GM23338 (cell line): ENCODE measurements at regions not wholly inside any gene's neighbourhood (a gene's known extent, or its start where the extent isn't known, plus 50 kb on each side); places are given as distances from the start of the nearest gene placed in this dataset.

Experiments used
- ATAC-seq: fragments of 200-7000 bp; cut with Tn5 transposase; 3 replicates; pipeline ENCODE4 v1.9.1; 2020
- DNase-seq: peaks from one replicate; pipeline ENCODE4 v3.0.0-alpha.2; 2015; ENCODE audit warnings: low spot score
- H2AFZ ChIP-seq: fragments of 200-600 bp; sonication (generic); 2 replicates; pipeline ENCODE4 v1.8.0; 2016; ENCODE audit warnings: antibody characterized with exemption, mild to moderate bottlenecking, moderate library complexity
- H3F3A ChIP-seq: fragments of 200-600 bp; sonication (generic); replicated peaks from 2 replicates; pipeline ENCODE4 v1.8.0; 2017; ENCODE audit warnings: antibody characterized with exemption, mixed run types, low read depth
- H3K27ac ChIP-seq: fragments of 200-600 bp; sonication (generic); 2 replicates; pipeline ENCODE4 v1.6.1; 2016; ENCODE audit warnings: low read depth
- H3K27me3 ChIP-seq: fragments of 200-600 bp; sonication (generic); 2 replicates; pipeline ENCODE4 v1.8.0; 2016; ENCODE audit warnings: mild to moderate bottlenecking, mixed run types, moderate library complexity; ENCODE audit not compliant: insufficient read depth
- H3K36me3 ChIP-seq: fragments of 200-600 bp; sonication (generic); 2 replicates; pipeline ENCODE4 v1.8.0; 2016; ENCODE audit warnings: mild to moderate bottlenecking; ENCODE audit not compliant: insufficient read depth
- H3K4me1 ChIP-seq: fragments of 200-600 bp; sonication (generic); 2 replicates; pipeline ENCODE4 v1.8.0; 2016; ENCODE audit warnings: mild to moderate bottlenecking, moderate library complexity; ENCODE audit not compliant: insufficient read depth
- H3K4me2 ChIP-seq: fragments of 200-600 bp; sonication (generic); 2 replicates; pipeline ENCODE4 v1.7.1; 2017; ENCODE audit warnings: mixed run types
- H3K4me3 ChIP-seq: fragments of 200-600 bp; sonication (generic); 2 replicates; pipeline ENCODE4 v1.6.1; 2016; ENCODE audit warnings: mixed run types
- H3K79me2 ChIP-seq: fragments of 200-600 bp; sonication (generic); replicated peaks from 2 replicates; pipeline ENCODE4 v1.8.0; 2017; ENCODE audit warnings: mild to moderate bottlenecking; ENCODE audit not compliant: insufficient read depth
- H3K9me2 ChIP-seq: fragments of 200-600 bp; sonication (generic); 2 replicates; pipeline ENCODE4 v1.8.0; 2017; ENCODE audit not compliant: insufficient read depth
- H4K20me1 ChIP-seq: fragments of 200-600 bp; sonication (generic); replicated peaks from 2 replicates; pipeline ENCODE4 v1.8.0; 2017; ENCODE audit warnings: mild to moderate bottlenecking; ENCODE audit not compliant: insufficient read depth
- H3K27ac Mint-ChIP-seq: 2 replicates; pipeline ENCODE4 v1.8.0; 2020; ENCODE audit warnings: inconsistent platforms, mild to moderate bottlenecking, moderate library complexity, mixed read lengths
- H3K27me3 Mint-ChIP-seq: 3 replicates; pipeline ENCODE4 v1.8.0; 2022; ENCODE audit warnings: low read depth, mild to moderate bottlenecking, moderate library complexity, mixed read lengths, inconsistent platforms; ENCODE audit not compliant: insufficient read depth, poor library complexity
- H3K36me3 Mint-ChIP-seq: 3 replicates; pipeline ENCODE4 v1.8.0; 2021; ENCODE audit warnings: low read depth, mild to moderate bottlenecking, inconsistent platforms, moderate library complexity, mixed read lengths
- H3K4me1 Mint-ChIP-seq: 3 replicates; pipeline ENCODE4 v1.8.0; 2020; ENCODE audit warnings: mild to moderate bottlenecking, inconsistent platforms, mixed read lengths
- H3K4me3 Mint-ChIP-seq: 3 replicates; pipeline ENCODE4 v1.8.0; 2021; ENCODE audit warnings: moderate library complexity, mild to moderate bottlenecking, inconsistent platforms, mixed read lengths
- H3K9me3 Mint-ChIP-seq: 3 replicates; pipeline ENCODE4 v1.8.0; 2020; ENCODE audit warnings: moderate library complexity, mild to moderate bottlenecking, inconsistent platforms, mixed read lengths
- CREB1 ChIP-seq: fragments of 250-450 bp; sonication (Bioruptor Pico); IDR thresholded peaks from 2 replicates; pipeline ENCODE4 v1.5.0; 2020; ENCODE audit warnings: low read depth, mild to moderate bottlenecking, moderate library complexity
- EZH2 ChIP-seq: fragments of 200-600 bp; sonication (generic); IDR thresholded peaks from one replicate; pipeline ENCODE4 v1.8.0; 2017; ENCODE audit warnings: antibody characterized with exemption, mild to moderate bottlenecking, low read depth; ENCODE audit not compliant: unreplicated experiment
- JUNB ChIP-seq: IDR thresholded peaks from one replicate; pipeline ENCODE4 v1.6.1; 2016; ENCODE audit warnings: antibody characterized with exemption; ENCODE audit not compliant: unreplicated experiment
- NANOG ChIP-seq: IDR thresholded peaks from 2 replicates; pipeline ENCODE4 v1.6.1; 2016; ENCODE audit warnings: antibody characterized with exemption, borderline replicate concordance
- POLR2AphosphoS5 ChIP-seq: IDR thresholded peaks from 2 replicates; pipeline ENCODE4 v1.6.1; 2016; ENCODE audit warnings: antibody characterized with exemption, low read depth
- STAT1 ChIP-seq: IDR thresholded peaks from one replicate; pipeline ENCODE4 v1.6.1; 2016; ENCODE audit warnings: antibody characterized with exemption; ENCODE audit not compliant: unreplicated experiment
- ZNF114 ChIP-seq: fragments of 250-450 bp; sonication (Bioruptor Pico); IDR thresholded peaks from 2 replicates; pipeline ENCODE4 v1.5.0; 2020; ENCODE audit warnings: mild to moderate bottlenecking, moderate library complexity
- TF ChIP-seq, protein P1 (sequence below): IDR thresholded peaks from 2 replicates; pipeline ENCODE4 v1.6.1; 2016; ENCODE audit warnings: antibody characterized with exemption
- TF ChIP-seq, protein P2 (sequence below), 2 experiments: fragments of 200-600 bp in 1 of 2; sonication (generic) in 1 of 2; conservative IDR thresholded peaks; 2 replicates each; pipeline versions ENCODE4 v1.5.1 to v1.6.1; 2016 to 2017; ENCODE audit warnings: antibody characterized with exemption in 2 of 2, low read depth in 2 of 2, mild to moderate bottlenecking in 2 of 2, moderate library complexity in 1 of 2
- TF ChIP-seq, protein P3 (sequence below): fragments of 250-450 bp; sonication (Bioruptor Pico); IDR thresholded peaks from 2 replicates; pipeline ENCODE4 v1.5.0; 2020; ENCODE audit warnings: mild to moderate bottlenecking, moderate library complexity

DNA sequence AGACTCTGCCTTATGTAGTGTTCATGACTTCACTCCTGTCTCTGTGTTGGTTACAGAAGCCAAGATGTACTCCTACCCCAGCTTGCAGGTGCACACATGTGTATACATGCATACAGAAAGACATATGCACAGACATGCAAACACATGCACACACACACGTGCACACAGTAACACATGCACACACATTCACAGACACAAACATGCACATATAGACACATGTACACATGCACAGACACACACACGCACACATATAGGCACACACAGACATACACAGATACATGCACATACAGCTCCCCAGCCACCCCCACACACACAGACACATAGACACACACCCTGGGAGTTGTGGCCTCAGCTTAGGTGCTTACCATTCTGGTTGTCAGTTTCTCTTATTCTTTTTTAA, 362.6 kb upstream of the C1orf174 start:
- H3K27me3 ChIP-seq = no peaks in the 10 kb centered on the region
- H3K4me1 Mint-ChIP-seq = no peaks in the 10 kb centered on the region
- no peak overlapping the region for H3K4me2 ChIP-seq
- no peaks in the 10 kb centered on the region for H3K9me2 ChIP-seq
- no peaks in the 10 kb centered on the region for H3K4me1 ChIP-seq
- H3K27ac ChIP-seq = no peak overlapping the region
- ATAC-seq (no peak), DNase-seq (no peak)
- H3K36me3 ChIP-seq = no peaks in the 10 kb centered on the region; the same call in none of the 2 replicates
- H3K27me3 Mint-ChIP-seq = peaks cover 4% of the 10 kb centered on the region
- peaks cover 96% of the 10 kb centered on the region for H3K9me3 Mint-ChIP-seq
- H3K27ac Mint-ChIP-seq = no peak overlapping the region
- no peaks in the 10 kb centered on the region for H4K20me1 ChIP-seq
- no peak overlapping the region for H3K4me3 ChIP-seq
- TF ChIP-seq, protein P1, sequence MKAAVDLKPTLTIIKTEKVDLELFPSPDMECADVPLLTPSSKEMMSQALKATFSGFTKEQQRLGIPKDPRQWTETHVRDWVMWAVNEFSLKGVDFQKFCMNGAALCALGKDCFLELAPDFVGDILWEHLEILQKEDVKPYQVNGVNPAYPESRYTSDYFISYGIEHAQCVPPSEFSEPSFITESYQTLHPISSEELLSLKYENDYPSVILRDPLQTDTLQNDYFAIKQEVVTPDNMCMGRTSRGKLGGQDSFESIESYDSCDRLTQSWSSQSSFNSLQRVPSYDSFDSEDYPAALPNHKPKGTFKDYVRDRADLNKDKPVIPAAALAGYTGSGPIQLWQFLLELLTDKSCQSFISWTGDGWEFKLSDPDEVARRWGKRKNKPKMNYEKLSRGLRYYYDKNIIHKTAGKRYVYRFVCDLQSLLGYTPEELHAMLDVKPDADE = no peak
- H3K36me3 Mint-ChIP-seq = peaks cover 38% of the 10 kb centered on the region
- no peak overlapping the region for H3K4me3 Mint-ChIP-seq
- H3K79me2 ChIP-seq = no peaks in the 10 kb centered on the region
- H2AFZ ChIP-seq = no peak overlapping the region
- no peaks in the 10 kb centered on the region for H3F3A ChIP-seq

DNA sequence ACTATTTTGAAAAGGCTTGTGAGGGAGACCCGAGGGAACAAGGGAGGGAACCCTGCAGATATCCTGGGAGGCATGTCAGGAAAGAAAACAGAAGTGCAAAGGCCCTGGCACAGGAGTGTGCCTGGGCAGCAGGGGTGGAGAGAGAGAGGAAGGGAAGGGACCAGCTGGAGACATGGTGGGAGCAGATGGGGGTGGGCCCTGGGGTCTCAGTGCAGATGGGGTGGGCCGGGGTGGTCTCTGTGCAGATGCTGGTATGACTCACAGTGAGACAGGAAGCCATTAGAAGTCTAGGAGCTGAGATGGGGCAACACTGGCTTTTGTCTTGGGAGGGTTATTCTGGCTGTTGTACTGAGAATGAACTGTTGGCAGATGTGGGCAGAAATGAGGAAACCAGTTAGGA, 363.6 kb upstream of the C1orf174 start:
- H3K27me3 ChIP-seq = no peaks in the 10 kb centered on the region
- DNase-seq (no peak), ATAC-seq (no peak)
- no peaks in the 10 kb centered on the region for H3K79me2 ChIP-seq
- H3F3A ChIP-seq = no peaks in the 10 kb centered on the region
- H4K20me1 ChIP-seq = no peaks in the 10 kb centered on the region
- no peaks in the 10 kb centered on the region for H3K4me1 ChIP-seq
- H3K9me2 ChIP-seq = no peaks in the 10 kb centered on the region
- H3K27ac ChIP-seq = no peak overlapping the region
- no peak overlapping the region for H3K4me2 ChIP-seq
- no peaks in the 10 kb centered on the region for H3K4me1 Mint-ChIP-seq
- no peak overlapping the region for H3K27ac Mint-ChIP-seq
- H3K36me3 Mint-ChIP-seq = peaks cover 32% of the 10 kb centered on the region
- no peak overlapping the region for H2AFZ ChIP-seq
- no peaks in the 10 kb centered on the region; the same call in none of the 2 replicates for H3K36me3 ChIP-seq
- H3K9me3 Mint-ChIP-seq = peaks cover 96% of the 10 kb centered on the region
- no peak overlapping the region for H3K4me3 ChIP-seq
- H3K27me3 Mint-ChIP-seq = peaks cover 4% of the 10 kb centered on the region
- H3K4me3 Mint-ChIP-seq = no peak overlapping the region
- TF ChIP-seq, protein P2, sequence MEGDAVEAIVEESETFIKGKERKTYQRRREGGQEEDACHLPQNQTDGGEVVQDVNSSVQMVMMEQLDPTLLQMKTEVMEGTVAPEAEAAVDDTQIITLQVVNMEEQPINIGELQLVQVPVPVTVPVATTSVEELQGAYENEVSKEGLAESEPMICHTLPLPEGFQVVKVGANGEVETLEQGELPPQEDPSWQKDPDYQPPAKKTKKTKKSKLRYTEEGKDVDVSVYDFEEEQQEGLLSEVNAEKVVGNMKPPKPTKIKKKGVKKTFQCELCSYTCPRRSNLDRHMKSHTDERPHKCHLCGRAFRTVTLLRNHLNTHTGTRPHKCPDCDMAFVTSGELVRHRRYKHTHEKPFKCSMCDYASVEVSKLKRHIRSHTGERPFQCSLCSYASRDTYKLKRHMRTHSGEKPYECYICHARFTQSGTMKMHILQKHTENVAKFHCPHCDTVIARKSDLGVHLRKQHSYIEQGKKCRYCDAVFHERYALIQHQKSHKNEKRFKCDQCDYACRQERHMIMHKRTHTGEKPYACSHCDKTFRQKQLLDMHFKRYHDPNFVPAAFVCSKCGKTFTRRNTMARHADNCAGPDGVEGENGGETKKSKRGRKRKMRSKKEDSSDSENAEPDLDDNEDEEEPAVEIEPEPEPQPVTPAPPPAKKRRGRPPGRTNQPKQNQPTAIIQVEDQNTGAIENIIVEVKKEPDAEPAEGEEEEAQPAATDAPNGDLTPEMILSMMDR (conservative IDR thresholded peaks at IDR 0.05; ENCODE audit: low read depth in 2 of 2) = no peak
- TF ChIP-seq CREB1 (CRISPR knock-in tag) (no peak), NANOG (no peak), ZNF114 (CRISPR knock-in tag) (no peak), JUNB (no peak), EZH2 (no peak), STAT1 (no peak), POLR2AphosphoS5 (no peak)
- TF ChIP-seq, protein P3, sequence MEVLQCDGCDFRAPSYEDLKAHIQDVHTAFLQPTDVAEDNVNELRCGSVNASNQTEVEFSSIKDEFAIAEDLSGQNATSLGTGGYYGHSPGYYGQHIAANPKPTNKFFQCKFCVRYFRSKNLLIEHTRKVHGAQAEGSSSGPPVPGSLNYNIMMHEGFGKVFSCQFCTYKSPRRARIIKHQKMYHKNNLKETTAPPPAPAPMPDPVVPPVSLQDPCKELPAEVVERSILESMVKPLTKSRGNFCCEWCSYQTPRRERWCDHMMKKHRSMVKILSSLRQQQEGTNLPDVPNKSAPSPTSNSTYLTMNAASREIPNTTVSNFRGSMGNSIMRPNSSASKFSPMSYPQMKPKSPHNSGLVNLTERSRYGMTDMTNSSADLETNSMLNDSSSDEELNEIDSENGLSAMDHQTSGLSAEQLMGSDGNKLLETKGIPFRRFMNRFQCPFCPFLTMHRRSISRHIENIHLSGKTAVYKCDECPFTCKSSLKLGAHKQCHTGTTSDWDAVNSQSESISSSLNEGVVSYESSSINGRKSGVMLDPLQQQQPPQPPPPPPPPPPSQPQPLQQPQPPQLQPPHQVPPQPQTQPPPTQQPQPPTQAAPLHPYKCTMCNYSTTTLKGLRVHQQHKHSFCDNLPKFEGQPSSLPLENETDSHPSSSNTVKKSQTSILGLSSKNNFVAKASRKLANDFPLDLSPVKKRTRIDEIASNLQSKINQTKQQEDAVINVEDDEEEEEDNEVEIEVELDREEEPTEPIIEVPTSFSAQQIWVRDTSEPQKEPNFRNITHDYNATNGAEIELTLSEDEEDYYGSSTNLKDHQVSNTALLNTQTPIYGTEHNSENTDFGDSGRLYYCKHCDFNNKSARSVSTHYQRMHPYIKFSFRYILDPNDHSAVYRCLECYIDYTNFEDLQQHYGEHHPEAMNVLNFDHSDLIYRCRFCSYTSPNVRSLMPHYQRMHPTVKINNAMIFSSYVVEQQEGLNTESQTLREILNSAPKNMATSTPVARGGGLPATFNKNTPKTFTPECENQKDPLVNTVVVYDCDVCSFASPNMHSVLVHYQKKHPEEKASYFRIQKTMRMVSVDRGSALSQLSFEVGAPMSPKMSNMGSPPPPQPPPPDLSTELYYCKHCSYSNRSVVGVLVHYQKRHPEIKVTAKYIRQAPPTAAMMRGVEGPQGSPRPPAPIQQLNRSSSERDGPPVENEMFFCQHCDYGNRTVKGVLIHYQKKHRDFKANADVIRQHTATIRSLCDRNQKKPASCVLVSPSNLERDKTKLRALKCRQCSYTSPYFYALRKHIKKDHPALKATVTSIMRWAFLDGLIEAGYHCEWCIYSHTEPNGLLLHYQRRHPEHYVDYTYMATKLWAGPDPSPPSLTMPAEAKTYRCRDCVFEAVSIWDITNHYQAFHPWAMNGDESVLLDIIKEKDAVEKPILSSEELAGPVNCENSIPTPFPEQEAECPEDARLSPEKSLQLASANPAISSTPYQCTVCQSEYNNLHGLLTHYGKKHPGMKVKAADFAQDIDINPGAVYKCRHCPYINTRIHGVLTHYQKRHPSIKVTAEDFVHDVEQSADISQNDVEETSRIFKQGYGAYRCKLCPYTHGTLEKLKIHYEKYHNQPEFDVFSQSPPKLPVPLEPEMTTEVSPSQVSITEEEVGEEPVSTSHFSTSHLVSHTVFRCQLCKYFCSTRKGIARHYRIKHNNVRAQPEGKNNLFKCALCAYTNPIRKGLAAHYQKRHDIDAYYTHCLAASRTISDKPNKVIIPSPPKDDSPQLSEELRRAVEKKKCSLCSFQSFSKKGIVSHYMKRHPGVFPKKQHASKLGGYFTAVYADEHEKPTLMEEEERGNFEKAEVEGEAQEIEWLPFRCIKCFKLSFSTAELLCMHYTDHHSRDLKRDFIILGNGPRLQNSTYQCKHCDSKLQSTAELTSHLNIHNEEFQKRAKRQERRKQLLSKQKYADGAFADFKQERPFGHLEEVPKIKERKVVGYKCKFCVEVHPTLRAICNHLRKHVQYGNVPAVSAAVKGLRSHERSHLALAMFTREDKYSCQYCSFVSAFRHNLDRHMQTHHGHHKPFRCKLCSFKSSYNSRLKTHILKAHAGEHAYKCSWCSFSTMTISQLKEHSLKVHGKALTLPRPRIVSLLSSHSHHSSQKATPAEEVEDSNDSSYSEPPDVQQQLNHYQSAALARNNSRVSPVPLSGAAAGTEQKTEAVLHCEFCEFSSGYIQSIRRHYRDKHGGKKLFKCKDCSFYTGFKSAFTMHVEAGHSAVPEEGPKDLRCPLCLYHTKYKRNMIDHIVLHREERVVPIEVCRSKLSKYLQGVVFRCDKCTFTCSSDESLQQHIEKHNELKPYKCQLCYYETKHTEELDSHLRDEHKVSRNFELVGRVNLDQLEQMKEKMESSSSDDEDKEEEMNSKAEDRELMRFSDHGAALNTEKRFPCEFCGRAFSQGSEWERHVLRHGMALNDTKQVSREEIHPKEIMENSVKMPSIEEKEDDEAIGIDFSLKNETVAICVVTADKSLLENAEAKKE (CRISPR knock-in tag) = no peak
